HG03280 (cell line): ENCODE measurements at regions not wholly inside any gene's neighbourhood (a gene's known extent, or its start where the extent isn't known, plus 50 kb on each side); places are given as distances from the start of the nearest gene placed in this dataset.

Source experiments
- ATAC-seq: cut with Tn5 transposase; IDR thresholded peaks from one replicate; pipeline ENCODE4 v1.9.1; 2021; ENCODE audit warnings: mild to moderate bottlenecking, moderate library complexity; ENCODE audit not compliant: unreplicated experiment

DNA sequence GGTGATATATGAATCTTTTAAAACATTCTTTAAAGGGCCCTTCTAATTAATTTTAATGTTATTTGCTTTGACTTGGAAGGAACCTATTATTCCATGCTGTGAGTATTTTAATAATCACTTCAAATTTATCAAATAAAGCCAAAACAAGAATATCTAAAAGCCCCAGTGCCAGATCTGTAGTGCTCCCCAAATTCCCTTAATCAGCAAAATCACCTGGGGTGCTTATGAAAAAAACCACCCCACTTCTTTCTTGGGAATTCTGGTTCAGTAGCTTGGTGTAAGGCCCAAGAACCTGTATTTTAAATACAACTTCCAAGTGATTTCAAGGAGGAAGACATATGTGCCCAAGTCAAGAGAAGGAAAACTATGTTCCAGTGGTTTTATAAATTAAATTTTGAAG lies 202.4 kb upstream of the OSR1 start:
- ATAC-seq, result no peak

DNA sequence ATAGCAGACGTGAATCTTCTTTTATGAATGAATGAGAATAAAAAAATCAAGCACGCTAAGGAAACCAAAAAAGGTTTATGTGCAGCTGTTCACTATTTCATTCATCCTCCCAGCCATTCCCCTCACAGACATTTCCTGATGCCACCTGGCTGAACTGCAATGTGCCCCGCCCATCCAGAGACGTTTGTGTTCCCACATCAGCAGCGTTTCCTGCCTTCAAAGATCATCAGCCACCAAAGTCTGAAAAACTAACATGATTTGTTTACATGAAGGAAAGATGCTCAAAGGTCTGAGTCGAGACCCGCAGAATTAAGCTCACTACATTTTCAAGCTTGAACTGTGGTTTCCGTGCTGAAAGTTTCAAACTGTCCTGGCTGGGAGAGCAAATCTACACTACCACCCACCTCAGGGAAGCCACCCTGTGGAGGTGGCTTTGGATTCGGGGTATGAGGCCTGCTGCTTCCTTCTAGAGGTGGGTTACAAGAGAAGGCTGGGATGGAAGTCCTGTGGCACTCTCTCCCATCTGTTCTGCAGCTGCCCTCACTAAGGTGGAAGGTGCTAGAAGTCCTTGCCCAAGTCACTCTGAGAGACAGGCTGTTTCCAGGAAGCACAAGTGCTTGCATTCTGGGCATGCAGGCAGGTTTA lies 201.3 kb upstream of the OSR1 start:
- ATAC-seq, result no peak

DNA sequence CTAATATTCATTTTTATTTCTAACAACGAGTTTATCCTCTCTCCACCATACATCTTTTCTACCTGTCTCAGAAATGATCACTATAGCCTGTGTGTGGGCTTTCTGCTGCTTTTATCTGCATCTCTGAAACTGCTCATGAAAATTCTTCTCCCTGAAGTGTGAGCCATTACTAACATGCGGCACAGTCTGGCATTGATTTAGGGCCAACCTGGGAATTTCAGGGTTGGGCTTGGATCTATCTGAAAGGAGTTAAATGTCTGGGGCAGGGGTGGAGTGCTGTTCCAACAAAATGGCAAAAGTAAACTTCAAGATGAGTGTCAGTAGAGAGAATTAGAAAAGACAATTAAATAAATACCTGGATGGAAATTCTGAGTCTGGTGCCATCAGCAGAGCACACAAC lies 198.2 kb upstream of the OSR1 start:
- no peak for ATAC-seq

DNA sequence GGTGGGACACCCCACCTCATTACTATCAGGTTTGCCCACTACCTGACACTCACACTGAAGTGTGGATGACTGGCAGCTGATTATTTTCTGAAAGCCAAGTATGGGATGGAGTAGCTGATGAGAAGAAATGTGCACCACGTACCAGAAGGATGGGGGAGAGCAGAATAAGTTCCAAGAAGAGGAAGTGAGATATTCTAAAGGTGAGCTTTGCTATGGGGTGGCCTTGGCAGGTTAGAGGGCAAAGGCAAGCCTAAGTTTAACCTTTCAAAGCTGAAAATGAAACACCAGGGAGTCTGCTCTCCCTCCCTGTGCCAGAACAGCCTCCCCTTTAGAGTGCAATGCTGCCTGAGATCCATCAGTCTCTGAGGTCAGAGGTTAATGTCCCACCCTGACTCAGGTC lies 196.1 kb upstream of the OSR1 start:
- peak; percentile 81 for ATAC-seq

DNA sequence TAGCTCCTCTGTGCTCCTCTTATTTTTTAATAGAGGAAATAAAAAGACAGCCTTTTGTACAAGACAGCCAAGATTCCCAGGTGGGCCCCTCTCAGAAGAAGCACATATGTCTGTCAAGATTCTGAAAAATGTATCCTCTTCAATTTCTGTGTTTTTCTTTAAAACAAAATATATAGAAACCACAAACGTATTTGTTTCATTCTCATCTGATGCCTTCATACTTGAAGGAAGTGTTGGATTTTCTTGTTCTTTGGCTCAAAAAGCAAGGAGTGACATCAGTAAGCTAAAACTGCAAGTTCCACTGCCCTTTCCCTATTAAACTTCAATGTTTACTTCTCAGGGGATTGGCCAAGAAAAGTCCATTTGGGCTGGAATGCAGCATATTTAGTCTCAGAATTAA lies 193.8 kb upstream of the OSR1 start:
- no peak for ATAC-seq

DNA sequence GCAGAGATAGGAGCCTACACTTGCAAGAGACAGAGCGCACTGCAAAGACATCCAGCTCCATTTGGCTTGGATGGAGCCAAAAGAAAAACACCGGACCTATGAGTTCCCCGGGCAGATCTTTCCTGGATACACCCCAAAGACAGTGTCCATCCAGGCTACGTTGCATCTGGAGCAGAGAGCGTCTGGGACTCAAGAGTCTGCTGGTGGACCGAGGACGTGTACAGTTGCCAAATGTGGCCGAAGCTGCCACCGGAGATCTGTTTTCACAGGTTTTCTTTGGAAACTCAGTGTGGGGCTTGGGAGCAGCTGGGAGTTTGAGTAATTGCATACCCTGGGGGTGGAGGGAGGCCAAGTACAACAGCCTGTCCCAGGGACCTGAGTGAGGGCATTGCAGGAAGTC lies 192.3 kb upstream of the OSR1 start:
- ATAC-seq, result no peak

DNA sequence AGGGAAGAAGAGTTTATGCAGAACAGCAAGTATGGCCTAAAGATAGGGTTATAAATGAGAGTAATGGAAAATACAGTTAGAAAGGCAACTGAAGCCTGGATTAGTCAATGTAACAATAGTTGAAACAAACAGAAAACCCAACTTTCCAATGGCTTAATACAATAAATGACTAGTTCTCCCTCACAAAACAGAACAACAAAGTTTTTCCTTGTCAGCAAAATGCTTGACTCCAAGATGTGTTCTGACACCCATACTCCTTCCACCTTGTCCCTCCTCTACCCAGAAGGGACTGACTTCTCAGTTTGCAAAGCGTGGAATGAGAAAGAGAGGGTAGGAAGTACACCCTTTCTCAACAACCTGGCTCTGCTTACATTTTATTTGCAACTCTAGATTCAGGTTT lies 191.4 kb upstream of the OSR1 start:
- ATAC-seq, result no peak

DNA sequence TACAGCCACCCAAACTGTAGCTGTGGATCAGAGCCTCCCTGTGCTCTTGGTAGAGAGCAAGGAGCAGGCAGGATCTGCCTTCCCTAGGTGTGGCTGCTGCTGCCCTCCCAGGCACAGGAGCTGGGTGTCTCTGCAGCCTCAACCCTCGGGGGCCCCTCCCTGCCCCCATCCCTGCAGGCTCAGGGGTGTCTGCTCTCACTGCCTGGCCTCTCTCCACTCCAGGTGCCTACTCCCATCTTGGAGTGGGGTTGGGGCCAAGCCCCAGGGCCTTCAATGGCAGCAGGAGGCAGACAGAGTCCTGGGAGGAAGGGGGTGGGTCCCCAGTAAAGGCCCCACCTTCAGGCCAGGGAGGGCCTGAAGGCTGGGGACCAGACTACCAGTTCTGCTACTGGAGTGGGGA lies 189.7 kb upstream of the OSR1 start:
- ATAC-seq, result no peak

DNA sequence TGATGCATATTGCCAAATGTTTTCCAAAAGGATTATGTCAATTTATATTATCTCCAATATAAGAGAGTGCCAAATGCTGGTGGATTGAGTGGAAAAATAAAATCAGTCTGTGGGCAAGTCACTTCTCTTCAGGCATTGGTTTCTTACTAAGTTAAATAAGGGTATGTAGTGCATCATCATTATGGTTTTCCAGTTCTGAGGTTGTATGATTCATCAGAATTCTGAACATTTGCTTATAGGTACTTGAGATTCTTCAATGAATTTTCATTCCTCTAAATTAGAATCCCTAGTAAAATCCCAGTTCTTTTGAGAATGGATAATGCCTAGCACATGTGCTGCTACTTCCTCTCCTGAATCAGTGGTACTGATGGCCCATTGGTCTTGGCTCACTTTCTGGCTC lies 188.9 kb upstream of the OSR1 start:
- no peak for ATAC-seq

DNA sequence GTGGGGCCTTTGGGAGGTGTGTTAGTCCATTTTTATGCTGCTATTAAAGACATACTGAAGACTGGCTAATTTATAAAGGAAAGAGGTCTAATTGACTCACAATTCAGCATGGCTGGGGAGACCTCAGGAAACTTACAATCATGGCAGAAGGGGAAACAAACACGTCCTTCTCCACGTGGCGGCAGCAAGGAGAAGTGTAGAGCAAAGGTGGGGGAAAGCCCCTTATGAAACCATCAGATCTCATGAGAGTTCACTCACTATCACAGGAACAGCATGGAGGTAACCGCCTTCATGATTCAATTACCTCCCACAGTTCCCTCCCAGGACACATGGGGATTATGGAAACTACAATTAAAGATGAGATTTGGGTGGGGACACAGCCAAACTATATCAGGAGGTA lies 187.1 kb upstream of the OSR1 start:
- ATAC-seq, result no peak

DNA sequence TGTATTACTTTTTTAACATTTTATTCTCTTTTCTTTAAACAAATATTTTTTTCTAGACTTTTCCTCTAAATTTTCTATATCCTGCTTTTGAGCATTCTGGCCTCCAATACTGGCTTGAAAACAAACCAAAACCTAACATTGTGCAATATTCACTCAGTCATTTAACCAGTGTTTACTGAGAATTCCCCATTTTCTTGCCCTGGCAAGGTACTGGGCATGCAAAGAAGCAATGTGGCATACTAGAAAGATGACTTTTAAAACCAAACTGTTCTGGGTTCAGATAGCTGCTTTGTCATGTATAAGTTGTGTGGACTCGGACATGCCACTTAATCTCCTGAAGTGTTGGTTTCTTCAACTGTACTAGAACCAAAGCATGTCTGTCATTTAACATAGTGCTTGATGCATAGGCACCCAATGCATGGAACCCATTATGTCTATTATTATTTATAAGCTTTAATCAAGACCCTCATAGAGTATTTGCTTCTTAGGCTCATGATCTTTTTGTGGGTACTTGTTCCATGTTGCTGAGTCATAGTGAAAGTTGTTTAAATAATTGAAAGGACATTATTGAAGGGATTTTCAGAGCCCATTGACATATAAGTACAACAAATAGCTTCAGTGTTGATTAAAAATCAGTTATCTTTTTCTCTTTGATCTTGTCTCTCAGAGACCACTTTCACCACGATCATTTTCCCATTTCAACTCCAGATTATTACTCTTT lies 185.4 kb upstream of the OSR1 start:
- ATAC-seq, result no peak

DNA sequence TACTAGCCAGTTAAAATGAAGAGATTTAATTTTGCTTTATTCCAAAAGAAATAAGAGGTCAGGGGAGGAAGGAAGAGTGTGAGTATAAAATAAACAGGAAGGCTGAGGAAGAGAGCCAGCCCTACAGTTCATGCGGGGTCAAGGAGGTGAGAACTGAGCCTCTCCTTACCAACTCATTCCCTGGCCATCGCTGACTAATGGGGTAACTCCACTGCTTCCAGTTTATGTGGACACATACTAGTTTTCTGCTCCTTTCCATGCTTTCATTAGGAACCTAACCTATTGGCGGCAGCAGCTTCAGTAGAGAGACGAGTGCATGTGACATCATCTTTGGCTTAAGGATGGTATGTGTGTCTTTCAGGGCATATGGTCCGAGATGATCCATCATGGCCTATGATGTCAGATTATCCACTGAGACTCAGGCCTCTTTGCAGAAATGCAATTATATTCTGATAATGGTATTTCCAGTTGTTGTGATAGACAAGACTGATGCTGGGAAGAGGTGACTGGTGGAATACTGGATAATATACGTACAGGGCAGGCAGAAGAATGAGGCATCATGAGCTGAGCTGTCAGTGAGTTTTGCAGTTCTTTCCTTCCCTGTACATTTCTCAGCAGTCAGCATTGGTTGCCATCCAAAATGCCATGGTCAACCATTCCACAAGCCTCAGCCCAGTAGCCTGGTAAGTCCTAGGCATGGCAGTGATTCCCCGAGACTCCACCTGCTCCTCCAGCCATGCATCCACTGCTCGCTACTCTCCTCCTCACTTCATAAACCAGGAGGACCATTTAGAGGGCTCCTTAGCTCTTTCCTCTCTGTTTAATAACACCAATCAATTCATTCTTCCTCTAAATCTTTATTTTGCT lies 184.6 kb upstream of the OSR1 start:
- no peak for ATAC-seq

DNA sequence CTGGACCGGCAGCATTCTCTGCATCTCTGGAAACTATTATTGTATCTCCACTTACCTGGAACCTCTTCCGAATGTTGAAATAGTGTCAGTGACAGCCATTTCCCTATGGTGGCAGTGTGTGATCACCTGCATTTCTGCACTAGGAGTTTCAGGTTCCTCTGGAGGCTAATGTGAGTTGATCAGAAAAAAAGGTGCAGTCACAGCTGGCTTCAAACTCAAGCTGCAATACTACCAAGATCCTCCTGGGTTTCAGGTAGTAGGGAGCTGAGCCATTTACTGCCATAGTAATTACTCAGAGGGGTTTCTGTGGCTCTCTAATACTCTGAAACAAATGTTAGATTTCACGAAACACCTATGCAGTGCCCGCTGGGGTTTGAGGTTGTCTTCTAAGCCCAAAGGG lies 183.5 kb upstream of the OSR1 start:
- ATAC-seq, result no peak

DNA sequence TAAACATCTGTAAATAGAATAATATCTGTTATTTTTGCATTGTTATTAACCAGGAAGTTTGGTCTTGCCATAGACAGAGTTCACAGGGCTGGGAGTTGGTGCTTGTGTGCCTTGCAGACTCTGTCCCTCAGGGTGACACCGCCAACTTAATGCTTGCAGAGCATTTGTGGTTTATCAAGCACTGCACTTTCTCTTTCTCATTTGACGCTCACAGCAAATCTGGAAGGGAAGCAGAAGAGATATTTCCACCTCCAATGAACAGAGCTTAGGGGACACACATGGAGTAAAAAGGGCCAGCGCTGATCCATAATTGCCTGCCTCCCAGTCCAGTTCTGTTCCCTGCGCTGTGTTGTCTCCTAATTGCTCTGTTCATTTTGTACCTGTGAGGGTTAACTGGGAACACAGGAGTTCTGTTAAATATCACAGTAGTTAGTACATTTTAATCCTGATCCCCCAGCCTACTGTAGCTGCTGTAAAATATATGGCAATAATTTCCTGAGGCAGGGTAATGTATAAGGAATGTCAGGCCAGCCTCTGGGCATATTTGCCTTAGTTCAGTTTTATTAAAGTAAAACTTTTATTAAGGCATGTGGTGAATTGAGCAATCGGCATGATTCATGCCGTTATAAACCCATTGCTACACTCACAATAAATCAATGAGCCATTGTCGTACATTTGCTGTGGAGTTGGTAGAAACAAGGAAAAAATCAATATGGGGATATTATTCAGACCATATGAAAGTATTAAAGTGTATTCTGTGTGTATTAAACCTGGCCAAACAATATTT lies 182.5 kb upstream of the OSR1 start:
- no peak for ATAC-seq

DNA sequence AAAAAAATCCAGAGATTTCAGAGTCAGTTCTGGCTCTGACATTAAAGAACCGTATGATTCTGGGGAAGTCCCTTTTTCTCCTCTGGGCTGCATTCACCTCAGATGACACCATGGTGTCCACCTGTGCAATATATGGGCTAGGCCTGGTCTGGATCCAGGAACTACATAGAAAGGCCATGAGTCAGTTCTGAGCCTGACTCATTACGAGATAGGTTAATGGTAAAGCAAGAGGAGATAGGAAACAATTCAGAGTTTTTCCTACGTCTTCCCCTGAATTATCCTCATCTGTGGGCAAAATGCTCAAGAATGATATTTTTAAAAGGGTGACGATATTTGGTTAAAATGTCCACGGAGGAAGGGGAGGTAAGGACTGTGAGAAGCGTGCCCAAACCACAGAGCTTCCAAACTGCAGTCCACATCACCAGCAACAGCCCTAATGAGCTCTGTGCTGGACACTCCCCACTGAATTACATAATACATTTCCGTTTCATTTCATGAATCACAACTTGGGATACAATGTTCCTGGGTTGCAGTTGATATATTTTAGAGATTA lies 180.1 kb upstream of the OSR1 start:
- ATAC-seq, result no peak

DNA sequence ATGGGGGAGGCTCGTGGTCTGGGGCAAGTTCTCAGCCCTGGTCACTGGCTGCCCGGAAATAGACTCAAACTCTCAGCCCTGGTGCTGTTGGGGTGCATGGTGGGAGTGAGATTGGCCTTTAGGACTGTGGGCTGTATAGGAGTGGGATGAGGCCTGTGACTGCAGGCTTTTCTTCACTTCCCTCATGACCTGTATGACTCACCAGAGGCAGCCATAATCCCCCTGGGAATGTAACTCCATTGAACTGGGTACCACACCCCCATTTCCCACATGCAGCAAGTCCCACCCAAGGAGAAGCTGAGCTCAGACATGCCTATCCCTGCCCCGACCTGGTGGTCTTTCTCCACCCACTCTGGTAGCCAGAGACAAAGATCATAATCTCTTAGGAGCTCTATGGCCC lies 177.7 kb upstream of the OSR1 start:
- ATAC-seq, result no peak

DNA sequence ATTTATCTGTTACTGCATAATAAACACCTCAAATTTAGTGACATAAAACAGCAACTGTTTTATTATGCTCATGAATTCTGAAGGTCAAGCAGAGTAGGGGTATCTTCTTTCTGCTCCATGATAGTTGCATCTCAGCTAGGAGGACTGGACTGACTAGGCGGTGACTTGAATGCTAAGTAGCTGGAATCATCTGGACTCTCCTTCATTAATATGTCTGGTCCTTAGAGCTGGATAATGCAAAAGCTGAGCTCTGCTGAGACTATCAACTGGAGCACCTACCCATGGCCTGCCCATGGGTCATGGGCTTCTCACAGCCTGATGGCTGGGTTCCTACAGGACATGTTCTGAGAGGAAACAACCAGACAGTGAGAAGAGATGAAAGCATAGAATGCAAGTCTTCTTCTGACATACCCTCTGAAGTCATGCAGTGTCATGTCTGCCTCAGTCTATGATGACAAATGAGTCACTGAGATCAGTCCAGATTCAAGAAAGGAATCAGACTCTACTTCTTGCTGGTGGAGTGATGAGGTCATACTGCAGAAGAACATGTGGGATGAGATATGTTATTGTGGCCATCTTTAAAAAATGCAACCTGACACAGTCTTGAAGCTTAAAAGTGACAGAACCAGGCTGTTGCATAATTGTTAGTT lies 174.2 kb upstream of the OSR1 start:
- ATAC-seq, result no peak

DNA sequence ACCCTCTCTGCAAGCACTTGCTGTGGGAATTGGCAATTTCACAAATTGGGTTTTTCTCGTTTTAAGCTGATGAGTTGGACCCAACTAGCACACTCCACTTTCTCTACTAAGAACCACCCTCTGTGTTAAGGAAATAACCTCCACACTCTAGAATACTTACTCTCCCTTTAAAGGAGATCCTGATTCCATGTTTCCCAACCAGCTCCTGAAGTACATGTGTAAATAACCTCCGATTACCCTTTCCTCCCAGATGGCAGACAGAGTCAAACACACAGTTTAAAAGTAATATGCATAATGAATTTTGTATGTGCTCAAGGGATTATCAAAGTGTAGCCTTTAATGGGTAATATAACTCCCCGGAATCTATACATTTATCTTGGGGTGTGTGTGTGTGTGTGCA lies 171.3 kb upstream of the OSR1 start:
- ATAC-seq, result no peak

DNA sequence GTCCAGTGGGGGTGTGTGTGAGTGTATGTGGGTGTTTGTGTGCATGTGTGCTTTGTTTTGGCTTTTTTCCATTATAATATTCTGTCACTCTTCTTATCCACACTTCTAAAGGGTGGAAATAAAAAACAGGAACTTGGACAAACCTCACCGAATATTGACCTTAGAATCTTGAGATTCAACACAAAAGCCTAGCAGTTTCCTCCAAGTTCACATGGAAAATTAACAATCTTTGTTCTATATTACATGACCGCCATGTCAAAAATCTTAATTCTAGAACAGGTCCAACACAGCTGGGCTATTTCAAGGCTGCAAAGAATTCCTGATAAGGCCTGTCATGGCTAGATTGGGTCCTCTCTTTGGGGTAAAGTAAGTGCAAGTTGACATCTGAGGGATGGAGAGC lies 169.3 kb upstream of the OSR1 start:
- ATAC-seq, result no peak

DNA sequence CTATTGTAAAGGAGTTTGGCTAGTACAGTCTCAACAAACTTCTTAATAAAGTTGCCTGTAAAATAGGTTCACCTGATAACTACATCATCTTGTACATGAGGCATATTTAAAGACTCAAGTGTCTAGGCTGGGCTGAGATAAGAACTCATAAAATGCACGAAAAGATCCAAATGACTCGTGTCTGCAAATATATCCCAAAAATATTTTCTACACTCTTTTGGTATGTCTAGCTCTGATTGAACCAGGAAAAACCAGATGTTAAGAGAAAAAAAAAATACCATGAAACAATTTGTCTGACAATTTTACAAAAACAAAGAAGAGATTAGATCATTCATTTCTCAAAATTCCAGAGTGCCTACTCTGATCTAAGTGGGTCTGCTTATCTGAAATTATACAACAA lies 166.9 kb upstream of the OSR1 start:
- no peak for ATAC-seq
